ENCODE measurements at regions not wholly inside any gene's neighbourhood (a gene's known extent, or its start where the extent isn't known, plus 50 kb on each side); places are given as distances from the start of the nearest gene placed in this dataset.

- no peak for TF ChIP-seq CTCF (IDR thresholded peaks at IDR 0.05)
- no peak for DNase-seq (ENCODE audit: low spot score)
- no peak for ATAC-seq (ENCODE audit: low FRiP score)
These were observed 101.1 kb downstream of the LYZL1 start for GRCh38 chr10:29389935-29390334.

- no peak for ATAC-seq (ENCODE audit: low FRiP score)
- no peak for TF ChIP-seq CTCF (IDR thresholded peaks at IDR 0.05)
- no peak for DNase-seq (ENCODE audit: low spot score)
These were observed 103.6 kb downstream of the LYZL1 start for GRCh38 chr10:29392376-29393021.

- ATAC-seq (ENCODE audit: low FRiP score) (no peak), DNase-seq (ENCODE audit: low spot score) (no peak)
- TF ChIP-seq CTCF (IDR thresholded peaks at IDR 0.05): no peak
These were observed 105.6 kb downstream of the LYZL1 start for GRCh38 chr10:29394321-29394932.

- ATAC-seq (ENCODE audit: low FRiP score): no peak
- no peak for DNase-seq (ENCODE audit: low spot score)
- no peak for TF ChIP-seq CTCF (IDR thresholded peaks at IDR 0.05)
These were observed 106.5 kb downstream of the LYZL1 start for GRCh38 chr10:29395409-29395808.

GRCh38 chr10:29397221-29397620 lies 108.4 kb downstream of the LYZL1 start:
- ATAC-seq (ENCODE audit: low FRiP score) (no peak), DNase-seq (ENCODE audit: low spot score) (no peak)
- no peak for TF ChIP-seq CTCF (IDR thresholded peaks at IDR 0.05)

- no peak for TF ChIP-seq CTCF (IDR thresholded peaks at IDR 0.05)
- no peak for ATAC-seq (ENCODE audit: low FRiP score)
- DNase-seq (ENCODE audit: low spot score): no peak
These were observed 114.3 kb downstream of the LYZL1 start for GRCh38 chr10:29403208-29403607.

GRCh38 chr10:29407280-29407858 lies 118.5 kb downstream of the LYZL1 start:
- ATAC-seq (ENCODE audit: low FRiP score) (no peak), DNase-seq (ENCODE audit: low spot score) (no peak)
- no peak for TF ChIP-seq CTCF (IDR thresholded peaks at IDR 0.05)

Data from omental fat pad (tissue), 3 donors.